ENCODE measurements at regions not wholly inside any gene's neighbourhood (a gene's known extent, or its start where the extent isn't known, plus 50 kb on each side); places are given as distances from the start of the nearest gene placed in this dataset.

DNA sequence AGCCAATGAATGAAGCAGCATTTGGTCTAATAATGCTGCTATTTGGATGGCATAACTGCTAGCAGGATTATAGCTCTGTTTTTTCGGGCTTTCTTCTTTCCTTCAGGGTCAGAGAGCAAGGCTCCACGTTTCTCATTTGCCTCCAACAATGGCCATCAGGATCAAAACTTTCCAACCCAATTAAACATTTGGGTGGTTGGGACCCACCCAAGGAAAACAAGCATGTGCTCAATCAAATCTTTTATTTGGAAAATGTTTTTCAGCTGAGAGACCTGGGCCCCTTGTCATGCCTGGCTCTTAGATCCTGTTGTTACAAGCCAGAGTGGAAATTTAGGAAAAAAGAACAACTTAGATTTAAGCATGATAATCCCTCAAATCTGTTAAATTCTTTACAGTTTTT is 373.1 kb upstream of the USP24 start:
- H4K20me1 ChIP-seq (ENCODE audit: insufficient read depth), result no peaks in the 10 kb centered on the region
- no peak overlapping the region for H3K4me2 ChIP-seq
- H3F3A ChIP-seq (ENCODE audit: insufficient read depth, low read depth), result no peaks in the 10 kb centered on the region
- H3K36me3 ChIP-seq (ENCODE audit: low read depth), result no peaks in the 10 kb centered on the region
- no TSS peak for BruUV-seq (replicated peaks)
- peaks cover 8% of the 10 kb centered on the region for H3K4me1 ChIP-seq (replicated peaks; ENCODE audit: insufficient read depth)
- TF ChIP-seq, protein P1, sequence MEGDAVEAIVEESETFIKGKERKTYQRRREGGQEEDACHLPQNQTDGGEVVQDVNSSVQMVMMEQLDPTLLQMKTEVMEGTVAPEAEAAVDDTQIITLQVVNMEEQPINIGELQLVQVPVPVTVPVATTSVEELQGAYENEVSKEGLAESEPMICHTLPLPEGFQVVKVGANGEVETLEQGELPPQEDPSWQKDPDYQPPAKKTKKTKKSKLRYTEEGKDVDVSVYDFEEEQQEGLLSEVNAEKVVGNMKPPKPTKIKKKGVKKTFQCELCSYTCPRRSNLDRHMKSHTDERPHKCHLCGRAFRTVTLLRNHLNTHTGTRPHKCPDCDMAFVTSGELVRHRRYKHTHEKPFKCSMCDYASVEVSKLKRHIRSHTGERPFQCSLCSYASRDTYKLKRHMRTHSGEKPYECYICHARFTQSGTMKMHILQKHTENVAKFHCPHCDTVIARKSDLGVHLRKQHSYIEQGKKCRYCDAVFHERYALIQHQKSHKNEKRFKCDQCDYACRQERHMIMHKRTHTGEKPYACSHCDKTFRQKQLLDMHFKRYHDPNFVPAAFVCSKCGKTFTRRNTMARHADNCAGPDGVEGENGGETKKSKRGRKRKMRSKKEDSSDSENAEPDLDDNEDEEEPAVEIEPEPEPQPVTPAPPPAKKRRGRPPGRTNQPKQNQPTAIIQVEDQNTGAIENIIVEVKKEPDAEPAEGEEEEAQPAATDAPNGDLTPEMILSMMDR (conservative IDR thresholded peaks at IDR 0.05), result no peak
- no peak for TF ChIP-seq EZH2 (IDR thresholded peaks at IDR 0.05; ENCODE audit: low read depth)
- no peaks in the 10 kb centered on the region for H3K79me2 ChIP-seq (ENCODE audit: low read depth)
- no peak overlapping the region for H2AFZ ChIP-seq
- no peak for DNase-seq
- ChIA-PET POLR2A (ENCODE audit: unreplicated experiment) (no interaction called here), CTCF (no interaction called here)
- no peak overlapping the region for H3K4me3 ChIP-seq
- H3K9me2 ChIP-seq (ENCODE audit: insufficient read depth), result no peaks in the 10 kb centered on the region
- H3K27me3 ChIP-seq (ENCODE audit: insufficient read depth, low read depth), result no peaks in the 10 kb centered on the region
- no peaks in the 10 kb centered on the region for H3K9me3 ChIP-seq (ENCODE audit: insufficient read depth, low read depth)
- no peak overlapping the region for H3K27ac ChIP-seq
- intact Hi-C loops (cut with micrococcal nuclease; ENCODE audit: unreplicated experiment), result no loop called here

DNA sequence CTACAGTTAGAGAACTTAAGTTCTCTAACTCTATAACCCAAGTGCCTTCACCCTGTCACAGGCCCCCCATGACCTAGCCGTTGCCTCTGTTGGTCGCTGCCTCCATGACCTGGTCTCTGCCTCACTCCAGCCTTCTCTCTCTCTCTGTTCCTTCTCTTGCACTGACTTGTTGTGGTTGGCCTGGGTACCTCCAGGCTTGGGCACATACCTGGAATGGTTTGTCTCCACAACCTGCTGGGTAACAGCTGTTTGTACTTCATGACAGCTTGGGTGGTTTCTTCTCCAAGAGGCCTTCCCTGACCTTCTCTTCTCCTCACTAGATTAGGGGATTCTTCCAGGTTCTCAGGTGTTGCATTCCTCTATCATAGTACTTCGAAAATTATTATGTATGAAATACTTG is 371.6 kb upstream of the USP24 start:
- no peaks in the 10 kb centered on the region for H3K9me3 ChIP-seq (ENCODE audit: insufficient read depth, low read depth)
- H3K27me3 ChIP-seq (ENCODE audit: insufficient read depth, low read depth), result no peaks in the 10 kb centered on the region
- CTCF ChIA-PET, result no interaction called here
- no peak overlapping the region for H2AFZ ChIP-seq
- H3K27ac ChIP-seq, result no peak overlapping the region
- intact Hi-C loops (cut with micrococcal nuclease; ENCODE audit: unreplicated experiment), result no loop called here
- H3F3A ChIP-seq (ENCODE audit: insufficient read depth, low read depth), result no peaks in the 10 kb centered on the region
- POLR2A ChIA-PET (ENCODE audit: unreplicated experiment), result interaction anchor here (0.5 kb wide), 1 partner anchor 158 kb away, joined by 3 read pairs; no protein-coding TSS in a partner anchor
- H3K36me3 ChIP-seq (ENCODE audit: low read depth), result no peaks in the 10 kb centered on the region
- H4K20me1 ChIP-seq (ENCODE audit: insufficient read depth), result no peaks in the 10 kb centered on the region
- no peaks in the 10 kb centered on the region for H3K9me2 ChIP-seq (ENCODE audit: insufficient read depth)
- no TSS peak for BruUV-seq (replicated peaks)
- DNase-seq, result no peak
- peaks cover 8% of the 10 kb centered on the region for H3K4me1 ChIP-seq (replicated peaks; ENCODE audit: insufficient read depth)
- no peak overlapping the region for H3K4me2 ChIP-seq
- no peaks in the 10 kb centered on the region for H3K79me2 ChIP-seq (ENCODE audit: low read depth)
- TF ChIP-seq, protein P1 (conservative IDR thresholded peaks at IDR 0.05), result no peak
- TF ChIP-seq EZH2 (IDR thresholded peaks at IDR 0.05; ENCODE audit: low read depth), result no peak
- no peak overlapping the region for H3K4me3 ChIP-seq

DNA sequence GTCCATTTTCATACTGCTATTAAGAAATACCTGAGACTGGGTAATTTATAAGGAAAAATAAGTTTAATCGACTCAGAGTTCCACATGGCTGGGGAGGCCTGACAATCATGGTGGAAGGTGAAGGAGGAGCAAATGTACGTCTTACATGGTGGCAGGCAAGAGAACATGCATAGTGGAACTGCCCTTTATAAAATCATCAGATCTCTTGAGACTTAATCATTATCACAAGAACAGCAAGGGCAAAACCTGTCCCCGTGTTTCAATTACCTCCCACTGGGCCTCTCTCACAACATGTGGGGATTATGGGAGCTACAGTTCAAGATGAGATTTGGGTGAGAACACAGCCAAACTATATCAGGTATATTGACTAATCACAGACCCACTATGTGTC is 370.2 kb upstream of the USP24 start:
- Histone ChIP-seq H3K27ac (no peak overlapping the region), H3K9me2 (ENCODE audit: insufficient read depth) (no peaks in the 10 kb centered on the region), H2AFZ (no peak overlapping the region), H3K27me3 (ENCODE audit: insufficient read depth, low read depth) (no peaks in the 10 kb centered on the region), H3F3A (ENCODE audit: insufficient read depth, low read depth) (peaks cover 11% of the 10 kb centered on the region; the same call in 1 of the 2 replicates), H3K36me3 (ENCODE audit: low read depth) (no peaks in the 10 kb centered on the region), H3K4me2 (no peak overlapping the region), H4K20me1 (ENCODE audit: insufficient read depth) (no peaks in the 10 kb centered on the region), H3K9me3 (ENCODE audit: insufficient read depth, low read depth) (no peaks in the 10 kb centered on the region), H3K4me1 (replicated peaks; ENCODE audit: insufficient read depth) (peaks cover 22% of the 10 kb centered on the region), H3K79me2 (ENCODE audit: low read depth) (no peaks in the 10 kb centered on the region), H3K4me3 (no peak overlapping the region)
- BruUV-seq (replicated peaks), result no TSS peak
- CTCF ChIA-PET, result interaction anchor here (0.6 kb wide), 1 partner anchor 208 kb away, joined by 3 read pairs; no protein-coding TSS in a partner anchor
- TF ChIP-seq, protein P1 (conservative IDR thresholded peaks at IDR 0.05), result no peak
- no peak for TF ChIP-seq EZH2 (IDR thresholded peaks at IDR 0.05; ENCODE audit: low read depth)
- intact Hi-C loops (cut with micrococcal nuclease; ENCODE audit: unreplicated experiment), result no loop called here
- POLR2A ChIA-PET (ENCODE audit: unreplicated experiment), result no interaction called here
- DNase-seq, result no peak
